ENCODE measurements at regions not wholly inside any gene's neighbourhood (a gene's known extent, or its start where the extent isn't known, plus 50 kb on each side); places are given as distances from the start of the nearest gene placed in this dataset.

GRCh38 chrX:22526339-22526738, 253.6 kb downstream of the CBLL2 start (continued):
- TF ChIP-seq CUX1 (IDR thresholded peaks at IDR 0.05; ENCODE audit: insufficient replicate concordance, low read depth, low read length) (no peak), SMARCA5 (IDR thresholded peaks at IDR 0.05) (no peak)

GRCh38 chrX:22527302-22527701, 254.6 kb downstream of the CBLL2 start:
- WGBS (ENCODE audit: insufficient coverage, insufficient replicate concordance, low lambda C conversion rate, missing lambda C conversion rate) = 0% methylated on average over 1 of the region's 1 CpG
- in situ Hi-C loops (cut with MboI) (no loop called here), intact Hi-C loops (cut with micrococcal nuclease; ENCODE audit: unreplicated experiment) (loop anchor here (10.0 kb wide), 1 partner anchor 543 kb away; no protein-coding TSS in a partner anchor)
- H3K4me1 ChIP-seq (ENCODE audit: control insufficient read depth, insufficient read depth, low read length) = no peaks in the 10 kb centered on the region
- CTCF ChIA-PET = no interaction called here
- no peaks in the 10 kb centered on the region for H3K36me3 ChIP-seq (ENCODE audit: control insufficient read depth in 2 of 2, insufficient read depth in 2 of 2, low read length in 1 of 2)
- no peak overlapping the region for H2AFZ ChIP-seq (ENCODE audit: control insufficient read depth, low read depth, low read length)
- RAD21 ChIA-PET (ENCODE audit: unreplicated experiment) = no interaction called here
- FAIRE-seq (no peak), ATAC-seq (peak; percentile 61), DNase-seq (ENCODE audit: low read depth, low spot score) (peak; percentile 8)
- no peak overlapping the region for H3K9ac ChIP-seq (ENCODE audit: control insufficient read depth, insufficient read depth, low read length)
- no peaks in the 10 kb centered on the region for H3K27me3 ChIP-seq (replicated peaks in 1 of 2; ENCODE audit: control insufficient read depth in 2 of 2, insufficient read depth in 2 of 2, low read length in 1 of 2)
- no peak overlapping the region for H3K4me3 ChIP-seq
- H3K79me2 ChIP-seq (ENCODE audit: control insufficient read depth, insufficient read depth, low read length) = no peaks in the 10 kb centered on the region
- peak; percentile 43 to 47; a peak in 1 of 4 replicates for TF ChIP-seq IKZF2 (IDR thresholded peaks at IDR 0.05)
- TF ChIP-seq BACH1 (IDR thresholded peaks at IDR 0.05; ENCODE audit: borderline replicate concordance) = no peak
- TF ChIP-seq CHD1 (IDR thresholded peaks at IDR 0.05; ENCODE audit: low read depth, low read length) = no peak
- peak; percentile 87; the same call in 1 of the 2 replicates for TF ChIP-seq ZNF217 (IDR thresholded peaks at IDR 0.05)
- peak; percentile 85 for TF ChIP-seq MTA2 (IDR thresholded peaks at IDR 0.05; ENCODE audit: low read depth)
- TF ChIP-seq JUNB (IDR thresholded peaks at IDR 0.05) = peak; percentile 33; the same call in 1 of the 2 replicates
- no peak for TF ChIP-seq YBX1 (IDR thresholded peaks at IDR 0.05)
- peak; percentile 78 for TF ChIP-seq BCL11A (IDR thresholded peaks at IDR 0.05; ENCODE audit: low read depth, low read length)
- TF ChIP-seq NFYA (IDR thresholded peaks at IDR 0.05; ENCODE audit: borderline replicate concordance, low read depth, low read length) = no peak
- TF ChIP-seq RFX5 (IDR thresholded peaks at IDR 0.05; ENCODE audit: low read depth, low read length) = no peak
- TF ChIP-seq CTCF (IDR thresholded peaks at IDR 0.05 in 2 of 3, conservative IDR thresholded peaks at IDR 0.05 in 1 of 3; ENCODE audit: control insufficient read depth in 2 of 3, extremely low read depth in 1 of 3, insufficient read depth in 1 of 3, low read depth in 3 of 3, low read length in 3 of 3) = no peak
- peak; percentile 63 for TF ChIP-seq NR2F1 (conservative IDR thresholded peaks at IDR 0.05)
- H3K9me3 ChIP-seq (replicated peaks; ENCODE audit: control insufficient read depth, insufficient read depth, low read length) = no peaks in the 10 kb centered on the region; the same call in 1 of the 3 replicates
- POLR2A ChIA-PET = no interaction called here
- SMC1A ChIA-PET (ENCODE audit: uncharacterized antibody, unreplicated experiment) = no interaction called here
- H3K27ac ChIP-seq (ENCODE audit: control insufficient read depth, insufficient read depth) = no peak overlapping the region
- H3K4me2 ChIP-seq (ENCODE audit: control insufficient read depth, insufficient read depth) = no peak overlapping the region
- BruUV-seq (replicated peaks) = no TSS peak
- H4K20me1 ChIP-seq (ENCODE audit: control insufficient read depth, insufficient read depth) = no peaks in the 10 kb centered on the region
